HEK293 (cell line): ENCODE measurements at regions not wholly inside any gene's neighbourhood (a gene's known extent, or its start where the extent isn't known, plus 50 kb on each side); places are given as distances from the start of the nearest gene placed in this dataset.

ENCODE experiments used
- ZBTB8A ChIP-seq: fragments of 450-650 bp; formaldehyde crosslinking; IDR thresholded peaks from 2 replicates; pipeline ENCODE4 v1.5.1; 2016; ENCODE audit warnings: missing biosample characterization, missing genetic modification characterization
- ZNF629 ChIP-seq: fragments of 450-650 bp; formaldehyde crosslinking; IDR thresholded peaks from 2 replicates; pipeline ENCODE4 v1.5.1; 2017; ENCODE audit warnings: missing biosample characterization, missing genetic modification characterization

DNA sequence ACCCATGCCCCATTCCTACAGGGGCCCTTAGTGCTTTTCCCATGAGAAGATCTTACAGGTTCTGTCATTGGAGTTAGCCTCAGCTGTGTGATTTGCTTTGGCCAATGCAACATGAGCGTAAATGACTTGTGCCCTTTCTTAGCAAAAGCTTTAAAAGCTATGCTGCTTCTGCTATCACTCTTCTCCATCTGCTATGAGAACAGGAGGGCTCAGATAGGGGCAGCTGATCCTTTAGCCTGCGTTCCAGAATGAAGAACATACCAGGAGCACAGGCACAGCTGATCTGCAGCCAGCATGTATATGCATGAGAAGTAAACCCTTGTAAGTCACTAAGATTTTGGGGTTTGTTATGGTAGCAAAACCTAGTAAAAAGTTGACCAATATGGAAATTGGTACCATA lies 218.2 kb downstream of the SH2D4B start:
- TF ChIP-seq ZNF629 (no peak), ZBTB8A (no peak)
